Sigmoid colon (tissue), 4 donors: ENCODE measurements at regions not wholly inside any gene's neighbourhood (a gene's known extent, or its start where the extent isn't known, plus 50 kb on each side); places are given as distances from the start of the nearest gene placed in this dataset.

ENCODE experiments used
- CTCF ChIP-seq, 4 experiments: fragments of 450-650 bp in 3 of 4; fragments of 200-600 bp in 1 of 4; IDR thresholded peaks; one replicate each; pipeline ENCODE4 v1.5.1; 2016 to 2019; ENCODE audit warnings: antibody characterized with exemption in 4 of 4, mild to moderate bottlenecking in 3 of 4, moderate library complexity in 2 of 4
- EP300 ChIP-seq, 4 donors: sonication (generic); formaldehyde crosslinking; IDR thresholded peaks; one replicate each; pipeline ENCODE4 v1.6.1; 2017; ENCODE audit warnings: antibody characterized with exemption in 4 of 4
- POLR2A ChIP-seq, 2 donors: fragments of 450-650 bp; IDR thresholded peaks; one replicate each; pipeline ENCODE4 v1.6.1; 2016; ENCODE audit warnings: antibody characterized with exemption in 2 of 2, mild to moderate bottlenecking in 2 of 2, moderate library complexity in 2 of 2
- POLR2AphosphoS5 ChIP-seq, 4 donors: sonication (generic); formaldehyde crosslinking; IDR thresholded peaks; one replicate each; pipeline ENCODE4 v1.6.1; 2017; ENCODE audit warnings: antibody characterized with exemption in 4 of 4

- TF ChIP-seq POLR2A (IDR thresholded peaks at IDR 0.05) (no peak), CTCF (IDR thresholded peaks at IDR 0.05) (no peak), POLR2AphosphoS5 (IDR thresholded peaks at IDR 0.05) (no peak), EP300 (IDR thresholded peaks at IDR 0.05) (no peak)
Measured at GRCh38 chr20:29763821-29764511, 1493.5 kb upstream of the DEFB115 start.
